ENCODE measurements at regions not wholly inside any gene's neighbourhood (a gene's known extent, or its start where the extent isn't known, plus 50 kb on each side); places are given as distances from the start of the nearest gene placed in this dataset.

DNA sequence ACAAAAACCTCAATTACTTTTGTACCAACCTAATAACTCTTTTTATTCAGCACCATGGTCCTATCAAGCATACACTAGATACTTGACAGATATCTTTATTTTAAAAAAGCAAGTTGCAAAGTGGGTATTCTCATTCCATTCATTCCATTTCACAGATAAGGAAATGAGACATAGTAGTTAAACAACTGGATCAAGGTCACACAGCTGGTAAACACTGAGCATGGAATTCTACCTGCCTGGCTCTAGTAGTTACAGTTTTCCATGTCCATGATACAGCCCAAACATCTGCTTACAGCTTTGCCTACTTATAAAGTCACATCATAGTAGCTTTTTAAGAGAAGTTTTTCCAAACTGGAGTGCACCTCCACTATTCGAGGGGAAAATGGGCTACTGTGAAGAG is 57.1 kb upstream of the SERTM1 start:
- Histone ChIP-seq H3K27ac (no peak overlapping the region), H3K4me3 (no peak overlapping the region), H3K36me3 (no peaks in the 10 kb centered on the region), H3K27me3 (no peaks in the 10 kb centered on the region), H3K4me1 (no peaks in the 10 kb centered on the region), H3K9me3 (no peaks in the 10 kb centered on the region)
- intact Hi-C loops (cut with DNase I; ENCODE audit: low total_unique reads), result no loop called here
- TF ChIP-seq CTCF (IDR thresholded peaks at IDR 0.05), result no peak
- TF ChIP-seq POLR2A (IDR thresholded peaks at IDR 0.05), result no peak
- TF ChIP-seq POLR2AphosphoS5 (IDR thresholded peaks at IDR 0.05), result no peak
- no peak for DNase-seq (ENCODE audit: low spot score in 2 of 2)

- TF ChIP-seq POLR2A (IDR thresholded peaks at IDR 0.05), result no peak
- TF ChIP-seq POLR2AphosphoS5 (IDR thresholded peaks at IDR 0.05), result no peak
- no peak for TF ChIP-seq CTCF (IDR thresholded peaks at IDR 0.05)
- Histone ChIP-seq H3K27me3 (no peaks in the 10 kb centered on the region), H3K27ac (no peak overlapping the region), H3K36me3 (no peaks in the 10 kb centered on the region), H3K4me1 (no peaks in the 10 kb centered on the region), H3K9me3 (no peaks in the 10 kb centered on the region), H3K4me3 (no peak overlapping the region)
- intact Hi-C loops (cut with DNase I; ENCODE audit: low total_unique reads), result no loop called here
- no peak for DNase-seq (ENCODE audit: low spot score in 2 of 2)
These were observed 54.3 kb upstream of the SERTM1 start for GRCh38 chr13:36619535-36619934.
